ENCODE measurements at regions not wholly inside any gene's neighbourhood (a gene's known extent, or its start where the extent isn't known, plus 50 kb on each side); places are given as distances from the start of the nearest gene placed in this dataset.

DNA sequence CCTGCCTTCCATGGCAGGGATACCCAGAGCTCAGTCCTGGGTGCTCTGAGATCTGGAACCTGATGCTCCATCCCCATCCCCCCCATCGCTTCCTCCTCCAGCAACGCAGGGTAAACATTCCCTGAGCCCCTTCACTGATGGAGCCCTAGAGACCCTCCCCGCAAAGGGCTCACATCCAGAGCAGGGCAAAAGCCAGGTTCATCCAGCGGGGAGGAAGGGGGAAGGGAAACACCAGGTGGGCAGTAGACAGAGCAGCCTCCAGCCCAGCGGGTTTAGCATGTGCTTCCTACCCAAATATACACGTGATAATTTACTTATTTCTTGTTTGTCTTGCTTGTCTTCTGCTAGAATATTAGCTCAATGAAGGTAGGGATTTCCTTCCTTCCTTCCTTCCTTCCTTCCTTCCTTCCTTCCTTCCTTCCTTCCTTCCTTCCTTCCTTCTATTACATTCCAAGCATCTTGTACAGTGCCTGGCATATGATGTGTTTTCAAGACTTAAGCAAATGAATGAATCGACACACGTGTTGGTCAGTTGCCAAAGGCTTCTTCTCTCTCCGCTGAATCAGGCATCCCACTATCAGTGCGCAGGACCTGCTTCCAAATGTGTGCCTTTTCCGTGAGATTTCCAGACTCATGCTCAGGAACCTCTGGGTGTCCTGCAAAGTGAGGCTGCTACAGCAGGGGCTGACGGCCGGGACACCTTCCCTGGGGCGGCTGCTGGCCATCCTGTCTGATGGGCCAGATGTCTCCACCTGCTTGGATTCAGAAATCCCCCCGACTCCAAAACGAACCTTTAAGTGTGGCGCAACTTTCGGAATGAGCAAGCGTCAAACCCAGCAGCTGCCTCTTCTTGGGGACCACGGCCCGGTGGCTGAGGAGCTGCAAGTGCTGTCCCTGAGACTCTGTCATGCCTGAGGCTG, 955.1 kb downstream of the BRD1 start:
- TF ChIP-seq, protein P1, sequence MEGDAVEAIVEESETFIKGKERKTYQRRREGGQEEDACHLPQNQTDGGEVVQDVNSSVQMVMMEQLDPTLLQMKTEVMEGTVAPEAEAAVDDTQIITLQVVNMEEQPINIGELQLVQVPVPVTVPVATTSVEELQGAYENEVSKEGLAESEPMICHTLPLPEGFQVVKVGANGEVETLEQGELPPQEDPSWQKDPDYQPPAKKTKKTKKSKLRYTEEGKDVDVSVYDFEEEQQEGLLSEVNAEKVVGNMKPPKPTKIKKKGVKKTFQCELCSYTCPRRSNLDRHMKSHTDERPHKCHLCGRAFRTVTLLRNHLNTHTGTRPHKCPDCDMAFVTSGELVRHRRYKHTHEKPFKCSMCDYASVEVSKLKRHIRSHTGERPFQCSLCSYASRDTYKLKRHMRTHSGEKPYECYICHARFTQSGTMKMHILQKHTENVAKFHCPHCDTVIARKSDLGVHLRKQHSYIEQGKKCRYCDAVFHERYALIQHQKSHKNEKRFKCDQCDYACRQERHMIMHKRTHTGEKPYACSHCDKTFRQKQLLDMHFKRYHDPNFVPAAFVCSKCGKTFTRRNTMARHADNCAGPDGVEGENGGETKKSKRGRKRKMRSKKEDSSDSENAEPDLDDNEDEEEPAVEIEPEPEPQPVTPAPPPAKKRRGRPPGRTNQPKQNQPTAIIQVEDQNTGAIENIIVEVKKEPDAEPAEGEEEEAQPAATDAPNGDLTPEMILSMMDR (IDR thresholded peaks at IDR 0.05; ENCODE audit: low read depth, low read length): no peak
- no peak for DNase-seq (ENCODE audit: extremely low read depth, low read depth)

DNA sequence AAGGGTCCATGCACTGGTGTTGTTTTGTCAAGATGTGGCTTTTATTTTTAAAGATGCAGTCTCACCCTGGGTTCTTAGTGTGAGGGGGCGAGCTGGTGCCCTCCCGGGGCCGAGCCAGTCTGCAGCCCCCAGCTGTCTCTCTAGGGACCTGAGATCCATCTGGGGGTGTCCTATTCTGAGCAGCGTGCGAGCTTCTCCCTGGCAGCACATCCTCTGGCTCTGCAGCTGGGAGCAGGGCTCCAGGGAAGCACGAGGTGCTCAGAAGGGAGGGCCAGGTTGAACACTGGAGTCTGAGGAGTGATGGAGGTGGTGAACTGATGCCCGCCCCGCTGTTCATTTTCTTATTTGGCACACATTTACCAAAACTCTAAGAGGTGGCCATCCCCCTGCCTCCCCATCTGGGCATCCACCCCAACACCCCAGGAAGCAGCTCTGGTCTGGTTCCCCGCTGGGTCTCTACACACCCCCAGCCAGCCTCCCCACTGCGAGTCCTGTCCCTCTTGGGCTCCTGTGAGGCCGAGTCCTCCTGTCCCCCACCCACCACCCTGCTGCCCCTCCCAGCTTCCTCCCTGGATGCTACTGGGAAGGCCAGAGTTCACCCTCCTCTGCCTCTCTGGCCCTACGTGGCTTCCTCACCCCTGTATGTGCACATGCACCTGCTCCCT, 956.4 kb downstream of the BRD1 start:
- TF ChIP-seq, protein P1 (IDR thresholded peaks at IDR 0.05; ENCODE audit: low read depth, low read length): no peak
- DNase-seq (ENCODE audit: extremely low read depth, low read depth): no peak

DNA sequence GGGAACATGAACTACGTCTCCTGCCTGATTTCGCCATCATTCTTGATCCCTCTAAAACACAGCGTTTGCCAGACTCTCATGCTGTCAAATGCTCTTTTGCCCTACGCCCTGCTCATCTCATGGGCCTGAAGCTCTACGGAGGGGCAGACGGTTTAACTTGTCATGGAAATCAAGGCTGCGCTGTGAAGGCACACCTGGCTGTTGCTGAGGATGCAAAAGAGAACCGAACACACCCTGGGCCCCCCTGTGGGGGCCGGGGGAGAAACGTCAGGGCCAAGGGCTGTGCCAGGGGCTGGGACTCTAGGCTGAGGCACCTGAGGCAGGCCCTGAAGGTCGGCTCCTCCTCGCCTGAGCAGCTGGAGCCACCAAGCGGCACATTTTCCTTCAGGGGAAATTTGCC, 957.2 kb downstream of the BRD1 start:
- TF ChIP-seq, protein P1 (IDR thresholded peaks at IDR 0.05; ENCODE audit: low read depth, low read length): no peak
- no peak for DNase-seq (ENCODE audit: extremely low read depth, low read depth)

DNA sequence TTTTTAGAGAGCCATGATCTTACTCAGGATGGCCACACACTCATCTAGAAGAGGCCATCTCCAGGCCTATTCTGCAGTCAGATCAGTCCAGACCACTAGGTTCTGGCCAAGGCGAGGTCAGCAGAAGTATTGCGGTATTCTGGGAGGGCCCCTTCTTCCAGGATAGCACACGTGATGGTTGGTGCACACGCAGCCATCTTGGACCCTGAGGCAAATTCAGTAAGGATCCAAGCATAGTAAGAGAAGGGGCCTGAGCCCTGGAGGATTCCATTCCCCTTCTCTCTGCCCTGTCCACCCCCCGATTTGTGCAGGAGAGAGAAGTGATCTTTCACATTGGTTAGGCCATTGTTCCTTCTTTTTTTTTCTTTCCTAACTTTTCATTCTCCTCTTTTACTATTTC, 957.9 kb downstream of the BRD1 start:
- TF ChIP-seq, protein P1 (IDR thresholded peaks at IDR 0.05; ENCODE audit: low read depth, low read length): no peak
- DNase-seq (ENCODE audit: extremely low read depth, low read depth): no peak

DNA sequence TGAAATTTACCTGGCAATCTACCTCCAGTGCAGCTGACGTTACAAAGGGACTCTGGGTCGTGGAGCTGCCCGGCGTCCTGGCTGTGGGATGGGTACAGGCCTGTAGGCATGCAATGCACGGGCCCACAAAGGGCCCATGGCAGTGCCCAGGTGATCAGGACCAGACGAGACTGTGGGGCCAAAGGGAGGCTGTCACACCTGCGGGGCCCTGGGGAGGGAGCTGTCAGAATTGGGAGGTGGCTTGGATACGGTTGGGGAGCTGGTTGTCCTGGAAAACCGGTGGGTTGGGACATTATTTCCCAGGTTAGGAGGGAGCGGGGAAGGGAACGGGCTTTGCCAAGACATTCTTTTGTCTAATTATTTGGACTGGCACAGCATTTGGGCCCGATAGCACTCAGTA, 958.5 kb downstream of the BRD1 start:
- TF ChIP-seq, protein P1 (IDR thresholded peaks at IDR 0.05; ENCODE audit: low read depth, low read length): no peak
- no peak for DNase-seq (ENCODE audit: extremely low read depth, low read depth)

DNA sequence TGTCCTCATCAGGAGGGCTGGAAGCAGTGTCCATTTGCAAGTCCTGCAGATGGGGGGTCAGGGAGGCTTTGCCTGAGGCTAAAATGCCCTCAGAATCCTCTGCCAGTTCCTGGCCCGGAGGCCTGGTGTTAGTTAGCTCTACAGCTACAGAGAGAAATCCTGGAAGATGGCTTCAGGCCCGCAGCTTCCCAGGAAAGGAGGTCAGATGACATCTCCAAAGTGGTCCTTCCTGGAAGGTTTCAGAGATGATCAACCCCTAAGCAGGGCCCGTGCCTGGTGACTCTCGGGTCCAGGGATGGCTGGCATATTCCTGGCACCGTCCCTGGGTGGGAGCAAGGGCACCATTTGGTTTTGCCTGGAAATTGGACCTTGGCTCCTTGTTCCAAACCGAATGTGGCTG, 959.1 kb downstream of the BRD1 start:
- TF ChIP-seq, protein P1 (IDR thresholded peaks at IDR 0.05; ENCODE audit: low read depth, low read length): no peak
- DNase-seq (ENCODE audit: extremely low read depth, low read depth): no peak

DNA sequence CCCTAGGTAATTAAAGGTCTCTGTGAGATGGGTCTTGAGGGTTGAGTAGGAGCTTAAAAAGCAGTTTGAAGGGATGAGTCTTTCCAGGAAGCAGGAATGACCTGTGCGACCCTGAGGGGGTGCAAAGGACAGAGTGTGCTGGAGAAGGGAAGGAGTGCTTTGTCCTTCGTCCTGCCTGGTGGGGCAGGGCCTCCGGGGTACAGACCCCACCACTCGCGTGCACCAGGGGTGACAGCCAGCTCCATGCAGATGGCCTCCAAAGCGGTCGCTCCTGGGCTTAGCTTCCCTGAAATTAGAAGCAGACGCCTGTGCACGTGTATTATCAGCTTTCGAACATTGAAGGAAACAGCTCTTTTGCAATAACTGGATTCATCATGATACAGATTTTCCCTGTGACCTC, 959.8 kb downstream of the BRD1 start:
- DNase-seq (ENCODE audit: extremely low read depth, low read depth): no peak
- TF ChIP-seq, protein P1 (IDR thresholded peaks at IDR 0.05; ENCODE audit: low read depth, low read length): no peak
